ENCODE measurements at regions not wholly inside any gene's neighbourhood (a gene's known extent, or its start where the extent isn't known, plus 50 kb on each side); places are given as distances from the start of the nearest gene placed in this dataset.

- DNase-seq (ENCODE audit: low read depth, low spot score) (no peak), FAIRE-seq (no peak)
- H3K4me2 ChIP-seq (ENCODE audit: insufficient read depth, low read length), result no peak overlapping the region
- H3K79me2 ChIP-seq (ENCODE audit: control insufficient read depth, insufficient read depth, low read length), result no peaks in the 10 kb centered on the region
- no peaks in the 10 kb centered on the region for H3K36me3 ChIP-seq (ENCODE audit: control insufficient read depth in 2 of 2, extremely low read depth in 1 of 2, insufficient read depth in 2 of 2, low read length in 2 of 2)
- no peaks in the 10 kb centered on the region for H3K4me1 ChIP-seq (ENCODE audit: control insufficient read depth, extremely low read depth, insufficient read depth, low read length)
- no peak overlapping the region for H3K27ac ChIP-seq (ENCODE audit: insufficient read depth, low read depth, low read length)
- TF ChIP-seq EZH2 (IDR thresholded peaks at IDR 0.05; ENCODE audit: borderline replicate concordance, low read depth, low read length, severe bottlenecking), result no peak
- BruUV-seq (replicated peaks), result no TSS peak
- no peaks in the 10 kb centered on the region for H3K9me1 ChIP-seq (replicated peaks; ENCODE audit: control insufficient read depth, extremely low read depth, insufficient read depth, low read length)
- no peaks in the 10 kb centered on the region for H3K27me3 ChIP-seq (ENCODE audit: control insufficient read depth in 2 of 2, insufficient read depth in 2 of 2, low read length in 2 of 2)
- H4K20me1 ChIP-seq (replicated peaks; ENCODE audit: control insufficient read depth, extremely low read depth, insufficient read depth, low read length), result no peaks in the 10 kb centered on the region
- ChIA-PET POLR2A (no interaction called here), CTCF (no interaction called here)
- no peak overlapping the region for H2AFZ ChIP-seq (ENCODE audit: low read depth, low read length)
- no peak overlapping the region for H3K9ac ChIP-seq (replicated peaks; ENCODE audit: extremely low read depth, insufficient read depth, low read length)
- dilution Hi-C loops (cut with MboI; ENCODE audit: extremely low pct_ligation_motif_present, low sequenced_read_pairs), result no loop called here
- intact Hi-C loops (cut with micrococcal nuclease), result no loop called here
- H3K9me3 ChIP-seq (replicated peaks; ENCODE audit: control insufficient read depth, insufficient read depth, low read length), result no peaks in the 10 kb centered on the region
- H3K4me3 ChIP-seq (replicated peaks in 1 of 3; ENCODE audit: insufficient read depth in 1 of 3, low read depth in 1 of 3, low read length in 3 of 3), result no peak overlapping the region
These were observed 292.6 kb upstream of the CAND1 start for GRCh38 chr12:66976526-66976925.

DNA sequence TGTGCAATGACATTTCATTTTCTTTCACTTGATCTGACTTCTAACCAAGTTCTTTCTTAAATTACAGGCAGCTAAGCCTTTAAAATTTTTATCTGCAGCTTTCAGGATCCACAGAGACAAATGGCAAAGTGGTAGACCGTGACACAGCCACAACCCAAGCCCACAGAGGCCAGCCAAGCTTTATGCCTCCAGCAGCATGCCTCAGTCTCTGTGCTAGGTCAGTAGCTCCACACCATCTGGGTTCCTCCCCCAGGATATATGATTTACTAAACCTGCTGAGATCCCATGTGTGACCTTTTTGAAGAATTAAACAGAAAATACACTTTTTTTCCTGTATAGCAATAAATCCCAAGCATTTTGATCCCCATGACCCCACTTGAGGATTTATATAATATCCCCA is 290.4 kb upstream of the CAND1 start:
- DNase-seq (ENCODE audit: low read depth, low spot score) (no peak), FAIRE-seq (no peak)
- dilution Hi-C loops (cut with MboI; ENCODE audit: extremely low pct_ligation_motif_present, low sequenced_read_pairs), result no loop called here
- H2AFZ ChIP-seq (ENCODE audit: low read depth, low read length), result no peak overlapping the region
- POLR2A ChIA-PET, result no interaction called here
- no peaks in the 10 kb centered on the region for H4K20me1 ChIP-seq (replicated peaks; ENCODE audit: control insufficient read depth, extremely low read depth, insufficient read depth, low read length)
- TF ChIP-seq MAX (IDR thresholded peaks at IDR 0.05; ENCODE audit: insufficient read depth, insufficient read length), result no peak
- no peak for TF ChIP-seq POLR2AphosphoS5 (IDR thresholded peaks at IDR 0.05; ENCODE audit: insufficient read depth, low read depth, low read length)
- no peak for TF ChIP-seq FOS (IDR thresholded peaks at IDR 0.05; ENCODE audit: borderline replicate concordance, insufficient read depth, low read length)
- TF ChIP-seq EZH2 (IDR thresholded peaks at IDR 0.05; ENCODE audit: borderline replicate concordance, low read depth, low read length, severe bottlenecking), result no peak
- no peak for TF ChIP-seq GATA2 (IDR thresholded peaks at IDR 0.05; ENCODE audit: insufficient read depth, insufficient read length, low read depth, low read length)
- TF ChIP-seq POLR2A (IDR thresholded peaks at IDR 0.05; ENCODE audit: low read depth, low read length), result no peak
- TF ChIP-seq JUN (IDR thresholded peaks at IDR 0.05; ENCODE audit: borderline replicate concordance, insufficient read depth, insufficient read length, low read depth), result no peak
- TF ChIP-seq MYC (IDR thresholded peaks at IDR 0.05; ENCODE audit: low read depth, low read length), result no peak
- no peak for TF ChIP-seq CTCF (IDR thresholded peaks at IDR 0.05; ENCODE audit: extremely low read depth in 1 of 2, insufficient read depth in 1 of 2, low read depth in 1 of 2, low read length in 2 of 2)
- no peaks in the 10 kb centered on the region for H3K36me3 ChIP-seq (ENCODE audit: control insufficient read depth in 2 of 2, extremely low read depth in 1 of 2, insufficient read depth in 2 of 2, low read length in 2 of 2)
- H3K4me1 ChIP-seq (ENCODE audit: control insufficient read depth, extremely low read depth, insufficient read depth, low read length), result no peaks in the 10 kb centered on the region
- BruUV-seq (replicated peaks), result no TSS peak
- H3K9me1 ChIP-seq (replicated peaks; ENCODE audit: control insufficient read depth, extremely low read depth, insufficient read depth, low read length), result no peaks in the 10 kb centered on the region
- H3K27me3 ChIP-seq (ENCODE audit: control insufficient read depth in 2 of 2, insufficient read depth in 2 of 2, low read length in 2 of 2), result no peaks in the 10 kb centered on the region
- H3K4me2 ChIP-seq (ENCODE audit: insufficient read depth, low read length), result no peak overlapping the region
- no peak overlapping the region for H3K9ac ChIP-seq (replicated peaks; ENCODE audit: extremely low read depth, insufficient read depth, low read length)
- H3K9me3 ChIP-seq (replicated peaks; ENCODE audit: control insufficient read depth, insufficient read depth, low read length), result no peaks in the 10 kb centered on the region
- no peaks in the 10 kb centered on the region for H3K79me2 ChIP-seq (ENCODE audit: control insufficient read depth, insufficient read depth, low read length)
- no peak overlapping the region for H3K4me3 ChIP-seq (replicated peaks in 1 of 3; ENCODE audit: insufficient read depth in 1 of 3, low read depth in 1 of 3, low read length in 3 of 3)
- H3K27ac ChIP-seq (ENCODE audit: insufficient read depth, low read depth, low read length), result no peak overlapping the region
- intact Hi-C loops (cut with micrococcal nuclease), result no loop called here
- CTCF ChIA-PET, result no interaction called here
